Hepatocyte (in vitro differentiated cells): ENCODE measurements at regions not wholly inside any gene's neighbourhood (a gene's known extent, or its start where the extent isn't known, plus 50 kb on each side); places are given as distances from the start of the nearest gene placed in this dataset.

Experiments
- CTCF ChIP-seq: fragments of 200-600 bp; sonication (generic); IDR thresholded peaks from 2 replicates; pipeline ENCODE4 v1.5.1; 2016; ENCODE audit warnings: antibody characterized with exemption, mild to moderate bottlenecking; ENCODE audit not compliant: poor library complexity
- EZH2 ChIP-seq: fragments of 200-600 bp; sonication (generic); IDR thresholded peaks from 2 replicates; pipeline ENCODE4 v1.6.1; 2016; ENCODE audit warnings: antibody characterized with exemption, mild to moderate bottlenecking, borderline replicate concordance
- EZH2phosphoT487 ChIP-seq: fragments of 200-600 bp; sonication (generic); IDR thresholded peaks from one replicate; pipeline ENCODE4 v1.6.1; 2018; ENCODE audit warnings: antibody characterized with exemption, mild to moderate bottlenecking, low read depth, moderate library complexity; ENCODE audit not compliant: unreplicated experiment, severe bottlenecking

DNA sequence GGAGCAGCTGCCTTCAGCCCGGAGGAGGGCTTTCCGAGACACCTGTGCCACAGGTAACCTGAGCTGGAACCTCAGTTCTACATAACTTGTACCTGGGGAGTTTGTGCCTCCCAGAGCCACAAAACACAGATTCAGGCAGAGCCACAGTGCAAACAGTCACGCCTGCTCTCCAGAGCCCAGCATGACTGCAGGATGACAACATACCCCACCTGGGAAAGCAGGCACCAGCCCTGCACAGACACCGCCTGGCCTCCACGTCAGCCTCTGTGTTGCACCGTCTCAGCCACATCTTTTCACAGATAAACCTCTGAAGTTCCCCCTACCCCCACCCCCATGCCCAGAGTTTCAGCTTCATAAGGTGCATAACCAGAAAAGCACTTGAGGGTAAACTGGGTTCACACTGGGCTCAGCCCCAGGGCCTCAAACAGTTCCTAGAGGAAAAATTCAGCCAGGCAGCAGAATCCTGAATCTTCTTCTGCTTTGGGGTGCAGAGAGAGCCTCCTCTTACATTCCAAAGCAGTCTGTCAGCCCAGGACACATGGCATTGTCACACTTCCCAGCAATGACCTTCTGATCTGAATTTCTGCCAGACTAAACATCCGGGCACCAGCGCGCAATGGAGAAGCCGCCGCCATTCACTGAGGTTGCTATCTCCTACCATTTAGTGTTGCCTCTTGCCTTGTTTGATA lies 229.5 kb downstream of the TOMM20 start:
- TF ChIP-seq CTCF, result no peak
- no peak for TF ChIP-seq EZH2
- no peak for TF ChIP-seq EZH2phosphoT487
